K562 (cell line): ENCODE measurements at regions not wholly inside any gene's neighbourhood (a gene's known extent, or its start where the extent isn't known, plus 50 kb on each side); places are given as distances from the start of the nearest gene placed in this dataset.

ENCODE experiments used
- C11orf30 ChIP-seq: fragments of 450-650 bp; IDR thresholded peaks from 2 replicates; pipeline ENCODE4 v1.6.1; 2016; ENCODE audit warnings: low read depth, mild to moderate bottlenecking
- CBX3 ChIP-seq, 2 experiments: IDR thresholded peaks; 1 replicate in 1 of 2; 2 replicates in 1 of 2; pipeline ENCODE4 v1.6.1; 2012; ENCODE audit warnings: inconsistent platforms in 2 of 2, low read length in 2 of 2, borderline replicate concordance in 1 of 2, control low read depth in 1 of 2
- EP300 ChIP-seq: IDR thresholded peaks from 2 replicates; pipeline ENCODE4 v1.6.1; 2012; ENCODE audit warnings: low read length, improper control_type of control experiment
- ESRRA ChIP-seq: fragments of 450-650 bp; IDR thresholded peaks from 2 replicates; pipeline ENCODE4 v1.6.1; 2014; ENCODE audit warnings: low read depth, mild to moderate bottlenecking, moderate library complexity, borderline replicate concordance
- MCM3 ChIP-seq: fragments of 450-650 bp; IDR thresholded peaks from 2 replicates; pipeline ENCODE4 v1.6.1; 2016
- MTA2 ChIP-seq: fragments of 450-650 bp; IDR thresholded peaks from 2 replicates; pipeline ENCODE4 v1.6.1; 2016; ENCODE audit warnings: low read depth
- NR4A1 ChIP-seq, 2 experiments: fragments of 250-450 bp in 1 of 2; fragments of 450-650 bp in 1 of 2; sonication (Bioruptor Pico) in 1 of 2; IDR thresholded peaks; 2 replicates each; pipeline versions ENCODE4 v1.4.0 to v1.6.1; 2016 to 2020; ENCODE audit warnings: mild to moderate bottlenecking in 2 of 2, missing compliant biosample characterization in 1 of 2, missing genetic modification characterization in 1 of 2, moderate library complexity in 1 of 2
- POLR2AphosphoS5 ChIP-seq: IDR thresholded peaks from 2 replicates; pipeline ENCODE4 v1.6.1; 2011; ENCODE audit warnings: mild to moderate bottlenecking, low read depth, low read length, moderate library complexity; ENCODE audit not compliant: control insufficient read depth, insufficient read depth
- XRCC5 ChIP-seq: fragments of 200-400 bp; formaldehyde crosslinking; IDR thresholded peaks from 2 replicates; pipeline ENCODE4 v1.6.1; 2017; ENCODE audit warnings: low read depth, mild to moderate bottlenecking, low read length
- ZBTB26 ChIP-seq: fragments of 450-650 bp; formaldehyde crosslinking; IDR thresholded peaks from 2 replicates; pipeline ENCODE4 v1.4.0; 2022; ENCODE audit warnings: missing genetic modification characterization
- ZBTB9 ChIP-seq: fragments of 450-650 bp; formaldehyde crosslinking; IDR thresholded peaks from 2 replicates; pipeline ENCODE4 v1.4.0; 2020; ENCODE audit warnings: mild to moderate bottlenecking, moderate library complexity
- TF ChIP-seq, protein P1 (sequence below), 2 experiments: fragments of 450-650 bp; IDR thresholded peaks; 2 replicates each; pipeline ENCODE4 v1.6.1; 2016; ENCODE audit warnings: mild to moderate bottlenecking in 2 of 2, borderline replicate concordance in 1 of 2, low read depth in 1 of 2, moderate library complexity in 1 of 2

DNA sequence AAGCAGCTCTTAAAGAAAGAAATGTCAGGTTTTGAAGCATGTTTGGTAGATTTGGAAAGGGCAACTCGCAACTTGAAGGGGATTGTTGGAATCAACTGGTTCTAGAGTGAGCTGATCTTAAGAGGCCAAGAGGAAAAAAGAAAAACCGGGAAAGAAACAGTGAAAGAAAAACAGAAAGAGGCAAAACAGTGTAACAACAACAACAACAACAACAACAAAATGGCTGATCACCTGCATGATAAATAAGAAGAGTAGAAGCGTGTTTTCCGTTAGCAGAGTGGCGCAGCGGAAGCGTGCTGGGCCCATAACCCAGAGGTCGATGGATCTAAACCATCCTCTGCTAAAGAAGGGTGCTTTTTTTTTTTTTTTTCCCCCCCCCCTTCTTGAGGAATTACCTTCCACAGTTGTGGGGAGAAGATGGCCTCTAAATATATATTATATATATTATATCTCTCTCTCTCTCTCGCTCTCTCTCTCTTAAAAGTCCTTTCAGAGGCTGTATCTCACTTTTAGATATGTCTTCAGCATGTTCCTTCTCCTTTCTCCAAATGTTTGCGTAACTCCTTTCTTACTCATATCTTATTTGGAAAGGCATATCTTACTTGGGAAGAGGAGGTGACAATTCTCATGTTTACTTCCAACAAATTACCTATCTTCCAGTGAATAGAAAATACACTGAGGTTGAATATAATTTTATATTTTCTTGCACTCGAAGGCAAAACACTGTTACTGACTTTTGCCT is 134.4 kb downstream of the OR2B2 start (continued):
- TF ChIP-seq C11orf30 (no peak), MCM3 (no peak), POLR2AphosphoS5 (no peak), MTA2 (no peak), ESRRA (peak; percentile 28; the same call in 1 of the 2 replicates), XRCC5 (no peak), EP300 (peak; percentile 81), ZBTB26 (CRISPR knock-in tag) (peak; percentile 69; the same call in 1 of the 2 replicates), CBX3 (IDR thresholded peaks at IDR 0.05; ENCODE audit: borderline replicate concordance in 1 of 2, low read length in 2 of 2) (0 out of 3 replicates have a peak, but pooled peaks of 1 of the 2 experiments have one; percentile 38), NR4A1 (CRISPR knock-in tag; IDR thresholded peaks at IDR 0.05) (no peak), NR4A1 (tag; IDR thresholded peaks at IDR 0.05) (no peak), ZBTB9 (CRISPR knock-in tag) (0 out of 2 replicates have a peak, but pooled peaks have one; percentile 25)
- TF ChIP-seq, protein P1, sequence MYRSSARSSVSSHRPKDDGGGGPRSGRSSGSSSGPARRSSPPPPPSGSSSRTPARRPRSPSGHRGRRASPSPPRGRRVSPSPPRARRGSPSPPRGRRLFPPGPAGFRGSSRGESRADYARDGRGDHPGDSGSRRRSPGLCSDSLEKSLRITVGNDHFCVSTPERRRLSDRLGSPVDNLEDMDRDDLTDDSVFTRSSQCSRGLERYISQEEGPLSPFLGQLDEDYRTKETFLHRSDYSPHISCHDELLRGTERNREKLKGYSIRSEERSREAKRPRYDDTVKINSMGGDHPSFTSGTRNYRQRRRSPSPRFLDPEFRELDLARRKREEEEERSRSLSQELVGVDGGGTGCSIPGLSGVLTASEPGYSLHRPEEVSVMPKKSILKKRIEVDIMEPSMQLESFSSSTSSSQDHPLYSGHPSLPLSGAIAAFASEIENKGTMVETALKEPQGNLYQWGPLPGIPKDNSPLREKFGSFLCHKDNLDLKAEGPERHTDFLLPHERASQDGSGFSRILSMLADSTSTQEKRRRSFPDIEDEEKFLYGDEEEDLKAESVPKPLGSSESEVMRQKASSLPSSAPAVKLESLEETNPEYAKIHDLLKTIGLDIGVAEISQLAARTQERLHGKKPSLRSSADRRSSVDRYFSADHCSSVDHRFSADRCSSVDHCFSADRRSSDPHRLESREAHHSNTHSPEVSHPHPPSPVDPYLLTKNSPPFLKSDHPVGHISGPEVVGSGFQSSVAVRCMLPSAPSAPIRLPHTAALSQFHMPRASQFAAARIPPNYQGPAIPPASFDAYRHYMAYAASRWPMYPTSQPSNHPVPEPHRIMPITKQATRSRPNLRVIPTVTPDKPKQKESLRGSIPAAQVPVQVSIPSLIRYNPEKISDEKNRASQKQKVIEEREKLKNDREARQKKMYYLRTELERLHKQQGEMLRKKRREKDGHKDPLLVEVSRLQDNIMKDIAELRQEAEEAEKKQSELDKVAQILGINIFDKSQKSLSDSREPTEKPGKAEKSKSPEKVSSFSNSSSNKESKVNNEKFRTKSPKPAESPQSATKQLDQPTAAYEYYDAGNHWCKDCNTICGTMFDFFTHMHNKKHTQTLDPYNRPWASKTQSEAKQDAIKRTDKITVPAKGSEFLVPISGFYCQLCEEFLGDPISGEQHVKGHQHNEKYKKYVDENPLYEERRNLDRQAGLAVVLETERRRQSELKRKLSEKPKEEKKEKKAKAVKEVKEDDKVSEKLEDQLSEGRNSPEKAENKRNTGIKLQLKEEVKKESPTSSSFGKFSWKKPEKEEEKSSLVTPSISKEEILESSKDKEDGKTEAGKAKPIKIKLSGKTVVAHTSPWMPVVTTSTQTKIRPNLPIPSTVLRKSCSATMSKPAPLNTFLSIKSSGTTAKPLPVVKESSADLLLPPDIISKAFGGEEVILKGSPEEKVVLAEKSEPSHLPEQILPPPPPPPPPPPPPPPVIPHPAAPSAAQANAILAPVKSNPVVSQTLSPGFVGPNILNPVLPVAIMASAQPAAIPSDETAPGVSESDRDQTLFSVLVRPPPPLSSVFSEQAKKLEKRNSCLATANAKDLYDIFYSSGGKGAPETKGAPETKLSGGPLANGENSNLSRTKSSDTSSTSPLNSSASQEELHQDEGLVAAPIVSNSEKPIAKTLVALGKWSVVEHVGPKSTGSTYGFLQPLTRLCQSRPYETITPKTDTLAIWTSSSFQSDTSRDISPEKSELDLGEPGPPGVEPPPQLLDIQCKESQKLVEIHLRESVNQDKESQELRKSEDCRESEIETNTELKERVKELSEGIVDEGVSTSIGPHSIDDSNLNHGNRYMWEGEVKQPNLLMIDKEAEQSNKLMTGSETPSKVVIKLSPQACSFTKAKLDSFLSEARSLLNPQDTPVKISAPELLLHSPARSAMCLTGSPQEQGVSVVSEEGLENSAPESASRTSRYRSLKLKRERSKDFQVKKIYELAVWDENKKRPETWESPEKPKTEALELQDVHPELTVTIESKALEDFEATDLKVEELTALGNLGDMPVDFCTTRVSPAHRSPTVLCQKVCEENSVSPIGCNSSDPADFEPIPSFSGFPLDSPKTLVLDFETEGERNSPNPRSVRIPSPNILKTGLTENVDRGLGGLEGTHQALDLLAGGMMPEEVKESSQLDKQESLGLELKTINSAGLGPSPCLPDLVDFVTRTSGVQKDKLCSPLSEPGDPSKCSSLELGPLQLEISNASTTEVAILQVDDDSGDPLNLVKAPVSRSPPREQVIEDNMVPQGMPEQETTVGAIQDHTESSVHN (IDR thresholded peaks at IDR 0.05; ENCODE audit: borderline replicate concordance in 1 of 2, low read depth in 1 of 2) = no peak
